ENCODE measurements at regions not wholly inside any gene's neighbourhood (a gene's known extent, or its start where the extent isn't known, plus 50 kb on each side); places are given as distances from the start of the nearest gene placed in this dataset.

DNA sequence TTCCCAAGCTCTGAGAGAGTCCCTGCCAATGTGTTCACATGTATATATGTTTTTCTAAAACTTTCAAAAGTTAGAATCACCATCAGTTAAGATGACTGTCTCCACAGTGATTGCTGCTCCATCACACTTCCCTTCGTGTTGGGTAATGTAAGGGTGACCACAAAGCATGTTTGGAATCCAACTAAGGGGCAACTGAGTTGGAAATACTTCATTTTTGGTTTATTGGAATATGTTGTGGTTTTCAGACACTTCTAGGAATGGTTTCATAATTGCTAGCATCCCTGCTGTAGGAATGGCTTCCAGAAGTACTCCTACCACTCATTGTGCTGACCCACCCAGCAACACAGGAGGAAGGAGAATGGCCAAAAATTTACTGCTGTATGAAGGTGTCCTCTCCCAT, 212.5 kb upstream of the GULP1 start:
- Mint-ChIP-seq H3K4me1 (no peaks in the 10 kb centered on the region), H3K27me3 (ENCODE audit: low read depth in 3 of 3) (peaks cover 0 to 2% (median 0%) of the 10 kb centered on the region in 3 donors), H3K9me3 (peaks cover 0 to 7% (median 4%) of the 10 kb centered on the region in 7 donors), H3K27ac (no peak overlapping the region), H3K36me3 (no peaks in the 10 kb centered on the region), H3K4me3 (no peak overlapping the region)
- no peaks in the 10 kb centered on the region for H3K27me3 ChIP-seq (ENCODE audit: control insufficient read depth in 2 of 2, insufficient read depth in 2 of 2, low read length in 2 of 2)
- no peak overlapping the region for H2AFZ ChIP-seq (ENCODE audit: insufficient read depth, low read depth, low read length, poor library complexity, severe bottlenecking)
- no peak overlapping the region for H3K4me2 ChIP-seq (replicated peaks; ENCODE audit: extremely low read depth, low read length, poor library complexity, severe bottlenecking)
- no peak overlapping the region for H3K4me3 ChIP-seq (replicated peaks in 1 of 3; ENCODE audit: low read depth in 2 of 3, low read length in 3 of 3)
- DNase-seq, result no peak
- no peaks in the 10 kb centered on the region for H3K79me2 ChIP-seq (ENCODE audit: insufficient read depth, low read length)
- H3K27ac ChIP-seq (ENCODE audit: low read depth in 1 of 2, low read length in 2 of 2), result no peak overlapping the region
- no peak for TF ChIP-seq CTCF (IDR thresholded peaks at IDR 0.05)
- H3K4me1 ChIP-seq (ENCODE audit: control insufficient read depth in 1 of 2, insufficient read depth in 2 of 2, low read length in 2 of 2), result no peaks in the 10 kb centered on the region
- no peaks in the 10 kb centered on the region for H3K36me3 ChIP-seq (replicated peaks in 1 of 2; ENCODE audit: control insufficient read depth in 1 of 2, insufficient read depth in 2 of 2, low read length in 2 of 2)
- no peak overlapping the region for H3K9ac ChIP-seq (ENCODE audit: insufficient read depth, low read length, poor library complexity, severe bottlenecking)
- peaks cover 8 to 14% of the 10 kb centered on the region in 2 donors for H3K9me3 ChIP-seq (replicated peaks in 1 of 2; ENCODE audit: control insufficient read depth in 1 of 2, insufficient read depth in 1 of 2, low read length in 2 of 2)
- intact Hi-C loops (cut with micrococcal nuclease), result no loop called here
- no peaks in the 10 kb centered on the region for H4K20me1 ChIP-seq (ENCODE audit: insufficient read depth, low read length)
- no CpG with 5 or more reads among the region's 1 CpG for WGBS (ENCODE audit: insufficient coverage)

- no peak overlapping the region for H3K27ac Mint-ChIP-seq
- H3K27me3 Mint-ChIP-seq (ENCODE audit: low read depth in 3 of 3), result no peaks in the 10 kb centered on the region
- no peak overlapping the region for H3K4me2 ChIP-seq (replicated peaks; ENCODE audit: extremely low read depth, low read length, poor library complexity, severe bottlenecking)
- H3K4me1 ChIP-seq (ENCODE audit: control insufficient read depth in 1 of 2, insufficient read depth in 2 of 2, low read length in 2 of 2), result no peaks in the 10 kb centered on the region
- no peaks in the 10 kb centered on the region for H3K4me1 Mint-ChIP-seq
- no peaks in the 10 kb centered on the region for H3K27me3 ChIP-seq (ENCODE audit: control insufficient read depth in 2 of 2, insufficient read depth in 2 of 2, low read length in 2 of 2)
- no peak overlapping the region for H3K9ac ChIP-seq (ENCODE audit: insufficient read depth, low read length, poor library complexity, severe bottlenecking)
- H2AFZ ChIP-seq (ENCODE audit: insufficient read depth, low read depth, low read length, poor library complexity, severe bottlenecking), result no peak overlapping the region
- no peaks in the 10 kb centered on the region for H3K36me3 Mint-ChIP-seq
- H3K9me3 ChIP-seq (replicated peaks in 1 of 2; ENCODE audit: control insufficient read depth in 1 of 2, insufficient read depth in 1 of 2, low read length in 2 of 2), result peaks cover 0 to 9% of the 10 kb centered on the region in 2 donors
- H3K27ac ChIP-seq (ENCODE audit: low read depth in 1 of 2, low read length in 2 of 2), result no peak overlapping the region
- no peaks in the 10 kb centered on the region for H3K36me3 ChIP-seq (replicated peaks in 1 of 2; ENCODE audit: control insufficient read depth in 1 of 2, insufficient read depth in 2 of 2, low read length in 2 of 2)
- WGBS (ENCODE audit: insufficient coverage), result 89% methylated on average over 1 of the region's 4 CpGs
- no peak overlapping the region for H3K4me3 Mint-ChIP-seq
- H4K20me1 ChIP-seq (ENCODE audit: insufficient read depth, low read length), result no peaks in the 10 kb centered on the region
- H3K4me3 ChIP-seq (replicated peaks in 1 of 3; ENCODE audit: low read depth in 2 of 3, low read length in 3 of 3), result no peak overlapping the region
- intact Hi-C loops (cut with micrococcal nuclease), result no loop called here
- peaks cover 0 to 4% (median 0%) of the 10 kb centered on the region in 7 donors for H3K9me3 Mint-ChIP-seq
- TF ChIP-seq CTCF (IDR thresholded peaks at IDR 0.05), result no peak
- no peak for DNase-seq
- no peaks in the 10 kb centered on the region for H3K79me2 ChIP-seq (ENCODE audit: insufficient read depth, low read length)
These were observed 206.3 kb upstream of the GULP1 start for GRCh38 chr2:188085421-188085820.

All from CD14-positive monocyte (primary cell).